ENCODE measurements at regions not wholly inside any gene's neighbourhood (a gene's known extent, or its start where the extent isn't known, plus 50 kb on each side); places are given as distances from the start of the nearest gene placed in this dataset.

DNA sequence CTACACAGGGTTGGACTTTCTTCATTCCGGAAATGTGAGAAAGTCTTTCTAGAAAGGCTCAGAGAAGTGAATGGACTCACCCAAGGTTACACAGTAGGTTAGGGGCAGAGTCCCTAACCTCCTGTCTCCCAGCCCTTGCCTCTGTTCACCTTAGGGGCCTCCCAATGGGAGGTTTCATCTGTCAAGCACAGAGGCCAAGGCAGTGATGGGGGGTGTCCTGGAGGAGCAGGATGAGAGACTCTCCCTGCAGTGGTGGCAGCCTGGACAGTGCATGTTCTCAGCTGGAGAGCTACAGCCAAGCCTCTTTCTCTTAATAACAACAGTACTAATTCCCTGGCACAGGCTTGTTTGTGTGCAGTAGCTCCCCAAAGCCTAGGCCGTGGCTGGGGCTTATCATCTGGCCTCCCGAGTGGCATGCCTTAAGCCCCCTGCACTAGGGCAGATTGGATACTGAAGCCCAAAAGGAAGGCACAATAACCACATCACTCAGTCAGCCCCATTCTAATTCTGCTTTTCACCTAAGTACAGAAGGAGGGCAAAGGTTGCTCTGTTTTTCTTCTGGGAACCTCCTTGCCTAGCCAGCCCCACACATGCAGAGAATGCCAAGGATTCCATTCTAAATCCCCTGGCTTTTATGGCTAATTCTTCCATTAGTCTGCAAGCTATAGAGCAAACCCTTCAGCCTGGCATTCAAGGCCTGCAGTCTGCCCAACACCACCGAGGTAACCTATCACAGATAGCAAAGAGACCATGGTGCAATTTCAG is 50.2 kb upstream of the XPA start:
- DNase-seq: peak; percentile 37

- DNase-seq: no peak
These were observed 51.4 kb upstream of the XPA start for GRCh38 chr9:97748525-97748924.

GRCh38 chr9:97749928-97750327 is 52.8 kb upstream of the XPA start:
- DNase-seq: no peak

DNA sequence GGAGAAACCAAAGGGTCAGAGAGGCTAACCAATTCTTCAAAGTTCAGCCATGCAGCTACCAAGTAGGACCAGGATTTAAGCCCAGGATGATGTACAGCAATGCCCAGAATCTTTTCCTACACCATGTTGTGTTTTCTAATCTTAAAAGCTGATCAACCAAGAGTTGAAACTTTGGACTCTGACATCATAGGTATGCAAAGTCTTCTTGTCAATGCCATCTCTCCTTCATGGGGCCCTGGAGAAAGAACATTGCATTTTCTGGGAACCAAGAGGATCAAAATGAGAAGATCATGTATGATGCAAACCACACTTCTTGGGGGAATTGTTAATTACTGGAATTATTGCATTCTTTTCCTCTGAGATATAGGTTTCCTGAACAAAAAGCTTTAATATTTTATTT is 54.4 kb upstream of the XPA start:
- DNase-seq: no peak

DNA sequence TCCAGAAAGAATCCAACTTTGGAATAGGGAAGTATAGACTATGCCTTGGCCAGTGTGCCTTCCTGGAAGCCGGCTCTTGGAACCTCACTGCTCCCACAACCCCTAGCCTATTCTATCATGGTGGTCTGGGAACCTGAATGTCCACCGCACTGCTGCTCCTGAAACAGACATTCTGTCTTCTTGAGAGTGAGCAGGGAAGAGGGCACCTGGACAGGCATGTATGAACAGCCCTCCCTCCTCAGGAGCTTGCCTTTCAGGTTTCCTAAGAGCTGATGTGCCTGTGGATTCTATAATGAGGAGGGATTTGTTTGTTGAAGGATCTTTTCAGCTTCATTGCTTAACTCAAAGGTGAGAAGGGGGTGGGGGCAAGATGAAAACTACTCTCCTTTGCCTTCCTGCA is 55.1 kb upstream of the XPA start:
- no peak for DNase-seq

GRCh38 chr9:97753364-97753763 is 56.2 kb upstream of the XPA start:
- no peak for DNase-seq

- no peak for DNase-seq
These were observed 56.8 kb upstream of the XPA start for GRCh38 chr9:97753975-97754374.

DNA sequence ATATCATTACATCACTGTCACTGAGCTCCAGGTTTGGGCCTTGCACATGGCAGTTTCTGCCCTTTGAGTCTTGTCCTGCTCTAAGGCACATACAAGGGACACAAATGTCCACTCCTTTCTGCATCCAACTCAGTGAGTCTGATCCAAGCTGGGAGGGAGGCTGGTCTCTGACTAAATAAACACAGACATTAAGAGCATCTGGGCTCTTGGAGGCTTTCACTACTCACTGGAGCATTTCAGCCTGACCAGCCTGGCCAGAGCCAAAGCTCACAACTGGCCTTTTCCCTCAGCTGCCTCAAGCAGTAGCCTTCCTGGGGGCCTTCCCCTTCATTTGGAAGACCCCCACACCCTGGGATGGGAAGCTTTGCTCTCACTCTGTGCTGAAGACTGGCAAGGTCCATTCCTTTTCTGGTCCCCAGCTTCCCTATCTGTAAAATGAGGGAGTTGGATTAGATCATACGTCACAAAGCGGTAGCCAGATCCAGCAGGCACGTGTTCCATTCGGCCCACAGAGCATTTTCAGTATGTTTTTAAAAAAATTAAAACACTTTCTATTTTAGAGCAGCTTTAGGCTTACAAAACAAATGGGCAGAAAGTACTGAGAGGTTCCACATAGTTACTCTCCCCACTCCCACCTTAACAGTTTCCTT is 58.6 kb upstream of the XPA start:
- no peak for DNase-seq

DNA sequence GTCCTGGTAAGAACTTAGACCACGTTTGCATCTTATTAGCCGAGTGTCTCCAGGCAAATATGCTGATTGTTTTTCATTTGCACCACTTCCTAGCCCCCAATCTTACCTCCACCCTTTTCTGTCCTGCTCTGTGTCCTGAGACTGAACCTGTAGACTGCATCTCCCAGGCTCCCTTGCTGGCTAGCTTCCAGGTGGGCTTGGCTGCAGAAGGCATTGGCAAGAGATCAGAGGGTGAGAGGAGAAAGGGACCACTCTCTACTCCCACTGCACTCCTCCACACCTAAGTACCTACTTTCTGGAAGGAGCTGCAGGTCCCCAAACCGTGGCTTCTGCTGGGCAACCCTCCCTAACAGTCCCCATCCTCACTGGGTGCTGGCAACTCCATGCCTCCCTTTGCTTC is 59.9 kb upstream of the XPA start:
- no peak for DNase-seq

DNA sequence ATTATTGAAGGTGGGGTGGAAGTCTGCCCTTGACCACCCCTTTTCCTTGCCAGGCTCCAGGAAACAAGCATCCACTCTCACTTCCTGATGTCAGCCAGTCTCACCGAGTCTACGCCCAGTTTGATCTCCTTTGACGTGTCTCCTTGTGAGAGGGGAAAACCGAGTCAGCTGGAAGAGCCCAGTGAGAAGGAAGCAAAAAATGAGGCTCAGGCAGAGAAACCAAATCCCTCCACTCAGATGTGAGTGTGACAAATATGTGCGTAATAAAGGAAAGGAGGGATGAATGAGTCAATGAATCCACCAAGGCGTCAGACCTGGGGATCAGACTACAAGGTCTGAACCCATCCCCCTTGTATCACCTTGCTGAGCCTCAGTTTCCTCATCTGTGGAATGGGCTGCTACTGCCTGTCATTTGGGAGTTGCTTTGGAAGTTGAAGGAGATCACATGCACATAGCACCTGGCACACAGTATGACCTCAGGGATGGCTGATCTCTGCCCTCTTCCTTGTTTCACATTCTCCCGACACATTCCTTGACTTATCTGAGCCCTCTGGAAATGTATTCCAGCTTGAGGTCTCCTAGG is 61.3 kb upstream of the XPA start:
- no peak for DNase-seq

GRCh38 chr9:97759581-97760288 is 62.6 kb upstream of the XPA start:
- no peak for DNase-seq

DNA sequence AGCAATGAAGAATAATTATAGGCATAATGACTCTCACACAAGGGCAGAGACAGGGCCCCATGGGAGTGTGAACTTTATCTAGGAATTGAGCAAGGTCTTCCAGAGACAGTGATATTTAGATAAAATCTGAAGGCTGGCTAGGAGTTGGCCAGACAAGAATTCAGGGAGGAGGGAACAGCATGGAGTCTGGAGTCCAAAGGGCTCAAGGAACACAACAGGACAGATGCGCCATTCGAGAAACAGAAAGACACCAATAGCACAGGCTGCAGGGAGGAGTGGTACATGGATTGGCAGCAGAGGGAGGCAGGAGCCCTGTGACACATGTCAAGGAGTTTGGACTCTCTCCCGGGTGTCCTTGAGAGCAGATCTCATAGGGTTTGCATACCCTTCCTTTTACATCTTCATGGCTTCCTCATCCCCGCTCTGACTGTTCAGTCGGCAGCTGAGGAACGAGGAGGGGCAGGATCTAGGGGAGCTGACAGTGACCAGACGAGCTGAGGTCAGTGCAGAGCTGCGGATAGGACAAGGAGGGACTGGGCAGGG is 64.0 kb upstream of the XPA start:
- DNase-seq: no peak

- no peak for DNase-seq
These were observed 64.7 kb upstream of the XPA start for GRCh38 chr9:97761879-97762278.

DNA sequence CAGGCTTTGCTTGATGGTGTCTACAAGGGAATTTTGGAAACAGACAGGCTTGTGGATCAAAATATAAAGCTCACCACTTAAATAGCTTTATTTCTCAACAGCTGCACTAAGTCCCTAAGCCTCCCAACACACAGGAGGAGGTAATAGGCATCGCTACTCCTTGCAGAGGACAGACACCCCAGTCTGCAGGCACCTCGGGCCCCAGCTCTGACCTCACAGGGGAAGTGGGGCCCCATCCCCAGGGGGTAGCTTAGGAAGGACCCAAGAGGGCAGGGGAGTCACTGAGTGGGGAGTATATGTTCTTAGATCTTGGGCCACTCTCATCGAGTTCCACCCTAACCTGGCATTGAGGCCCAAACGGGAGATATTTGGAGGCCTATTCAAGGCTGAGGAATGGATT is 66.7 kb upstream of the XPA start:
- no peak for DNase-seq

GRCh38 chr9:97766092-97766491 is 69.0 kb upstream of the XPA start:
- no peak for DNase-seq

DNA sequence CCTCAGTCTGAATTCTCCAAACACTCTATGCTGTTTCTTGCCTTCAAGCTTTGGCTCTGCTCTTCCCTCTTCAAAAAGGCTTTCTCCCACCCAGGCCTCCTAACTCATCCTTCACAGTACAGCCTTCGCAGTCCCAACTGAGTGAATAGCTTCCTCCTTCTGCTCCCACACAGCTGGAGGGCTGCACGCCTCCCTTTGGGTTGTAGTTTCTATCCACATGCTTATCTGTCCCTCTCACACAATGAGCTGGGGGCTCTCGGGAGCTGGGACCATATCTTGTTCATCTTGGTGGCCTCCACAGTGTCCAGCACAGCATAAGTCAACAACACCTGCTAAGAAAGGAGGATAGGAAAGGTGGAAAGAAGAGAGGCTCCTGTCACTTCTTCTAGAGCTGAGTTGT is 69.5 kb upstream of the XPA start:
- DNase-seq: no peak

DNA sequence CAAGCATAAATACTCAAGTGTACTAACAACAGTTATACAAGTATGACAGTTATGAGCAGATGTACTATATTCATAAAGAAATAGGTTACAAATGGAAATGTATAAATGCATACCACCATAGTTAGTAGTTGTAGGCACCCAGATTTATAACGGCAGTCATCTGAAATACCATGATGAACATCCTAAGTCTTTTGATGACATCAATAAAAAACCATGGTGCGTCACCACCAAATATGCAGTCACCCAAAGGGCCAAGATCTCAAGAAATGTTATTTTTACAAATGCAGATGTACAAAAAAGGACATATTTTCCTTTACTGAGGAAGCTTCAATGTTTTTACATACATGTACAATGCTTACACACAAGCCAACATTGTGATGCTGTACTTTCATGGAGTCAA is 70.8 kb upstream of the XPA start:
- DNase-seq: no peak

- DNase-seq: peak; percentile 44
These were observed 71.6 kb upstream of the XPA start for GRCh38 chr9:97768746-97769145.

- no peak for DNase-seq
These were observed 72.1 kb upstream of the XPA start for GRCh38 chr9:97769208-97769607.

DNA sequence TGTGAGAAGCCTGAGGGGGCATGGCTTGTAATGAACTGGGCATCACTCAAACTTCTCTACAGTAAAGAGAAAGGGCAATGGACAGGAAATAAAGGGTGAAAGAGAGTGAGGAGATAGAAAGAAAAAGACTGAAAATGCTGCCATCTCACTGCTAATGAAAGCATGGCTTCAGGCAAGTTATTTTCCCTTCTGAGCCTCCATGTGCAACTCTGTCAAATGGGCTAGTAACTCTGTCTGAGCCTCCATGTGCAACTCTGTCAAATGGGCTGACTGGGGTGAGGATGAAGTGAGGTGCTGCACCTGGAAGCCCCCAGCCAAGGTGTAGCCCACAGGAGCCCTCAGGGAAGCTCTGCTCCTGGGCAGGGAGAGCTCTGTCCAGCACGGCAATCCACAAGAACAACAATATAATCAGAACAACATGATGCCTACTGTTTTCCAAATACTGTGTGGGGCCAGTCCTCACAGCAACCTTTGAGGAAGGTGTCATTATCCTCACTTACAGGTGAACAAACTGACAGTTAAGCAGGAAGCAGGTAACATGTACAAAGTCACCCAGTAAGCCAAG is 73.8 kb upstream of the XPA start:
- no peak for DNase-seq

GRCh38 chr9:97771641-97772040 is 74.5 kb upstream of the XPA start:
- DNase-seq: no peak

- DNase-seq: peak; percentile 58
These were observed 75.0 kb upstream of the XPA start for GRCh38 chr9:97772145-97772544.

DNA sequence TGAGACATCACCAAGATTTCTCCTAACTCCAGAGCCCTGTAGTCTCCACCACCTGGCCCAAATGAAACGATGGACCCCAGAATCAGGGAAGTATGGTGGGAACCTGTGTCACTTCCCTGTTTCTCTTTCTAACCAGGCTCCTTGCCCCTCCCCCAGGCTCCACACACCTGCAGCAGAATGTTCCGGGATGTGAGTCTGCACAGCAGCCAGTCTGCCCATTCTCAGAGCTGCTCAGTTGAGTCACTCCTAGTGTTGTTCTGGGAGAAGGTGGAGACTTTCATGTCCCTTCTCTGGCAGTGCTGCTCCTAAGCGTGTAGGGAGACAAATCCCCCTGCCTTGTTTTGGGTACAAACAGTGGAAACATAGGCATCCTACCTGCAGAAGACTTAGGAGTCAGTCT is 76.0 kb upstream of the XPA start:
- no peak for DNase-seq

All from eye (tissue), 1 donor.